ENCODE measurements at regions not wholly inside any gene's neighbourhood (a gene's known extent, or its start where the extent isn't known, plus 50 kb on each side); places are given as distances from the start of the nearest gene placed in this dataset.

DNA sequence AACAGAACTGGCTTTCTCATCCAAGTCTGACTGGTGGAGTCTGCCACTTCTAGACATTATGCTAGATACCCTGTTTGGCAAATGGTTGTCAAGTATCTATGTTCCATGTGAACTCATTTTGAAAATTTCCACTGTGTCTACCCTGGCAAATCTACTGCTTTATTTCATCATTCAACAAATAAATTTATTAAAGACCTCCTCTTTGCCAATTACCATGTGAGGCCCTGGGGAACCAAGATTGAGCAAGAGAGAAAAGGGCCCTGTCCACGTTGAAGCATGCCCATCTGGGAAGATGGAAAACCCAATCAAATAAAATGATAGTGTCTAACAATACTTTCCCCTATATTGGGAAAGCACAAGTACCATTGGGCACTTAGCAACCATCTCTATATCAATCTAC lies 582.4 kb downstream of the IRS1 start:
- no peak for DNase-seq (ENCODE audit: low read depth, low spot score)
- POLR2A ChIA-PET = no interaction called here
- in situ Hi-C loops (cut with HindIII; ENCODE audit: low pct_unique_long_range_greater_than_20kb, low sequenced_read_pairs) (no loop called here), intact Hi-C loops (cut with micrococcal nuclease; ENCODE audit: unreplicated experiment) (no loop called here)
- Histone ChIP-seq H3K36me3 (ENCODE audit: control insufficient read depth, insufficient read depth, low read length) (no peaks in the 10 kb centered on the region), H3K9me3 (ENCODE audit: control insufficient read depth, insufficient read depth, low read depth, low read length) (no peaks in the 10 kb centered on the region), H3K4me3 (ENCODE audit: low read depth in 2 of 2, low read length in 2 of 2) (no peak overlapping the region), H3K4me1 (ENCODE audit: control insufficient read depth, insufficient read depth, low read length) (no peaks in the 10 kb centered on the region), H3K27me3 (ENCODE audit: control insufficient read depth, insufficient read depth, low read length) (no peaks in the 10 kb centered on the region), H3K27ac (ENCODE audit: low read length) (no peak overlapping the region)
- TF ChIP-seq, protein P1, sequence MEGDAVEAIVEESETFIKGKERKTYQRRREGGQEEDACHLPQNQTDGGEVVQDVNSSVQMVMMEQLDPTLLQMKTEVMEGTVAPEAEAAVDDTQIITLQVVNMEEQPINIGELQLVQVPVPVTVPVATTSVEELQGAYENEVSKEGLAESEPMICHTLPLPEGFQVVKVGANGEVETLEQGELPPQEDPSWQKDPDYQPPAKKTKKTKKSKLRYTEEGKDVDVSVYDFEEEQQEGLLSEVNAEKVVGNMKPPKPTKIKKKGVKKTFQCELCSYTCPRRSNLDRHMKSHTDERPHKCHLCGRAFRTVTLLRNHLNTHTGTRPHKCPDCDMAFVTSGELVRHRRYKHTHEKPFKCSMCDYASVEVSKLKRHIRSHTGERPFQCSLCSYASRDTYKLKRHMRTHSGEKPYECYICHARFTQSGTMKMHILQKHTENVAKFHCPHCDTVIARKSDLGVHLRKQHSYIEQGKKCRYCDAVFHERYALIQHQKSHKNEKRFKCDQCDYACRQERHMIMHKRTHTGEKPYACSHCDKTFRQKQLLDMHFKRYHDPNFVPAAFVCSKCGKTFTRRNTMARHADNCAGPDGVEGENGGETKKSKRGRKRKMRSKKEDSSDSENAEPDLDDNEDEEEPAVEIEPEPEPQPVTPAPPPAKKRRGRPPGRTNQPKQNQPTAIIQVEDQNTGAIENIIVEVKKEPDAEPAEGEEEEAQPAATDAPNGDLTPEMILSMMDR (IDR thresholded peaks at IDR 0.05) = no peak
- TF ChIP-seq SIN3A (IDR thresholded peaks at IDR 0.05; ENCODE audit: borderline replicate concordance, insufficient read depth, low read depth, low read length) (no peak), TCF7L2 (IDR thresholded peaks at IDR 0.05; ENCODE audit: low read depth, low read length) (no peak), REST (IDR thresholded peaks at IDR 0.05; ENCODE audit: insufficient read depth in 1 of 2, low read depth in 2 of 2, low read length in 1 of 2) (no peak), POLR2AphosphoS5 (IDR thresholded peaks at IDR 0.05; ENCODE audit: low read depth, low read length) (no peak)
- no TSS peak for BruUV-seq (replicated peaks)
- no peak for ATAC-seq
- CTCF ChIA-PET = no interaction called here

DNA sequence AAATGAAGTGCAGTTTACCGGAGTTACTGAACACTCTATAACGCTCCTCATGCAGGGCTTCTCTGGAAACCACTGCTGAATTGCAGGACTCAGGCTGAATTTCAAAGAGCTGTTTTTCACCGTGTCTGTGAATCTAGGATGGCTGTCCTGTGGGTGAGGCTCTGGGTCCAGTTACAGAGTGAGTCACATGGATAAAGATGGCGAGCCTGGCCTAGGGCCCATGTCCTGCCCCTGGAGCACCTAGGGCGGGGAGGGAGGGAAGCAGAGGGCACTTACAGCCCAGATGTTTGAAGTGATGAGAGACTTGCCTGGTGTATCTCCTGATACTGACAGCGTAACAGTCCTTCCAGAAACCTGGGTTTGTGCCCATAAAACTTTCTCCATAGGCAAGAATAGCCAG lies 583.0 kb downstream of the IRS1 start:
- Histone ChIP-seq H3K27ac (ENCODE audit: low read length) (no peak overlapping the region), H3K4me1 (ENCODE audit: control insufficient read depth, insufficient read depth, low read length) (no peaks in the 10 kb centered on the region), H3K9me3 (ENCODE audit: control insufficient read depth, insufficient read depth, low read depth, low read length) (no peaks in the 10 kb centered on the region), H3K36me3 (ENCODE audit: control insufficient read depth, insufficient read depth, low read length) (no peaks in the 10 kb centered on the region), H3K4me3 (ENCODE audit: low read depth in 2 of 2, low read length in 2 of 2) (no peak overlapping the region), H3K27me3 (ENCODE audit: control insufficient read depth, insufficient read depth, low read length) (no peaks in the 10 kb centered on the region)
- TF ChIP-seq POLR2AphosphoS5 (IDR thresholded peaks at IDR 0.05; ENCODE audit: low read depth, low read length) = no peak
- TF ChIP-seq, protein P1 (IDR thresholded peaks at IDR 0.05) = no peak
- TF ChIP-seq SIN3A (IDR thresholded peaks at IDR 0.05; ENCODE audit: borderline replicate concordance, insufficient read depth, low read depth, low read length) = no peak
- no peak for TF ChIP-seq REST (IDR thresholded peaks at IDR 0.05; ENCODE audit: insufficient read depth in 1 of 2, low read depth in 2 of 2, low read length in 1 of 2)
- no peak for TF ChIP-seq TCF7L2 (IDR thresholded peaks at IDR 0.05; ENCODE audit: low read depth, low read length)
- ATAC-seq (no peak), DNase-seq (ENCODE audit: low read depth, low spot score) (no peak)
- ChIA-PET CTCF (no interaction called here), POLR2A (interaction anchor here (0.6 kb wide), 1 partner anchor 334 kb away, joined by 3 read pairs; no protein-coding TSS in a partner anchor)
- intact Hi-C loops (cut with micrococcal nuclease; ENCODE audit: unreplicated experiment) = no loop called here
- in situ Hi-C loops (cut with HindIII; ENCODE audit: low pct_unique_long_range_greater_than_20kb, low sequenced_read_pairs) = no loop called here
- BruUV-seq (replicated peaks) = no TSS peak

Data from Panc1 (cell line).